Medulla oblongata (tissue), 1 donor: ENCODE measurements at regions not wholly inside any gene's neighbourhood (a gene's known extent, or its start where the extent isn't known, plus 50 kb on each side); places are given as distances from the start of the nearest gene placed in this dataset.

Experiments used
- DNase-seq: peaks from one replicate; pipeline ENCODE4 v3.0.0-alpha.2; 2015; ENCODE audit errors: extremely low spot score

- DNase-seq, result no peak
These were observed 550.7 kb downstream of the RNF144A start for GRCh38 chr2:7467782-7468447.

DNA sequence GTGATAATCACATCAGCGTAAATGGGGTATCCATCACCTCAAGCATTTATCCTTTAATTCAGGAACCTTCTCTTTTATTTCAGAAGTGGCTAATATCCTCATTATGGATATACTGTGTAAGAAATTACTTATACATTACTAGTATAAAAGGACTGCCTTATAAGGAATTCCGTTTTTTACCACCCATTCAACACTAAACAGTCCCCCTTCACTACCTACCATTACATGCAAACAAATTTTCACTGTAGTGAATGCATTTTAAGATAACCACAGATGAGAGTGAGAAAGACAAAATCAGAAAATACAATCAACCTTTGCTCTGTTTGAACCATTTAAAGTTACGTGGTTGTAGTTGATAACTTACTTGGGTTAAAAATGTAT is 551.2 kb downstream of the RNF144A start:
- no peak for DNase-seq

- DNase-seq, result no peak
These were observed 551.7 kb downstream of the RNF144A start for GRCh38 chr2:7468955-7469354.

- no peak for DNase-seq
These were observed 554.0 kb downstream of the RNF144A start for GRCh38 chr2:7471185-7471584.

GRCh38 chr2:7472465-7472864 is 555.3 kb downstream of the RNF144A start:
- DNase-seq, result no peak

DNA sequence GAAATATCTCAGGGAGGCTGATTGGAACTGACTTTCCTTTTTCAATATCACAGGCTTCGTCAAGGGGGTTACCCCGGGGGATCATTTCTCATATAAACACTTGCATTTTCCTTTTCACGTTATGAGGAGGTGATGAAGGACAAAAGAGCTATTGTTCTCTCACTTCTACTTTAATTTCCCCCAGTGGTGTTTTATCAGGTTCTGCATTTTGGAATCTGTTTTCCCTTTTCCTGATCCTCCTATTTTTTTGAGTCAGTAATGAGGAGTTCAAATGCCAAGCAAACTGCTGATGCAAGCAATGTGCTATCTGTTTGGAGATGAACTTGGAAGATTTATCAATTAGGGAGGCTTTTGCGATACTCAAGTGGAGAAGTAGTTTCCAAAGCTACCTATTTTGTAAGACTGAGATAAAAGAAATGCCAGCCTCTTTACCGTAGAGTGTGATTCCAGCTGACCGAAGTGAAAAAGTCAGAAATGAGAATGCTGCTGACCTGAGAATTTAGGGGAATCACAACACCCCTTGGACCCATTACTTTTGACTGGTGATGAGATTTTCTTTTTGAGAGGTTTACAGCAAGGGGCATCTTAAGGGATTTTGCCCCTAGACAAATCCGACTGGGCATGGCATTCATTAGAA is 556.0 kb downstream of the RNF144A start:
- no peak for DNase-seq

GRCh38 chr2:7476371-7476770 is 559.2 kb downstream of the RNF144A start:
- DNase-seq, result no peak

DNA sequence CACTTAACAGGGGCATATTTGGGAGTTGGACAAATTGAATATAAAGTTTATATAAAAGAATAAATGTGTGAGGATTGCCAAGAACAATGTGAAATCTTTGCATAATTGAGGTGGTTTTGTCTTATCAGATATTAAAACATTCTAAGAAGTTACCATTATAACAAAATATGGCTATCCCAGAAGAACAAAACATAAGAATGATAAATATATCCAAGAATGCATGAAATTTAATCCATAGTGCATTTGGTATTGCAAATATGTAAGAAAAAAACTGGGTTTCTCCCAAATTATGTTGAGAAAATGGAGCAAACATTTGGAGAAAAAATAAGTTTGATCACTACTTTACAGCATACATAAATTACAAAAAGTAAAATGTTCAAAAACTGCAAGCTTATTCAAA is 562.4 kb downstream of the RNF144A start:
- DNase-seq, result no peak

GRCh38 chr2:7480431-7480830 is 563.2 kb downstream of the RNF144A start:
- DNase-seq, result no peak

GRCh38 chr2:7490672-7491071 is 573.5 kb downstream of the RNF144A start:
- DNase-seq, result no peak

- DNase-seq, result no peak
These were observed 575.5 kb downstream of the RNF144A start for GRCh38 chr2:7492719-7493118.

DNA sequence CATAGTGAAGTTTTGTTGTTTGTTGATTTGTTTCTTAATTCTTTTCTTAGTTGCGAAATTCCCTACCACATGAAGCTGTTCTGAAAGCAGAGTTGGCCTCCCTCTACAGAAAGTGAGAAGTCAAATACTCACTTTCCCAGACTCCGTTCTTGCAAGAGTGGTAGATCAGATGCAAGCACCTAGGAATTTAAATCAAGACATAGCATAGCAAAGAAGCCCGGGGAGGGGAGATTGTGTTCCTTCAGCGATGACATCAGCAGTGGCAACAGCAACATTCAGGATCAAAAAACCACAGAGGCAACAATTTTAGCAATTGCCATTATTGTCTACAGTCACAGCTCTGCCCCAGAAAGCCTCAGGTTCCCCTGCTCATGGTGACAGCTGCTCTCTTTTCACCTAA is 580.0 kb downstream of the RNF144A start:
- DNase-seq, result no peak

- DNase-seq, result no peak
These were observed 581.8 kb downstream of the RNF144A start for GRCh38 chr2:7499018-7499417.

DNA sequence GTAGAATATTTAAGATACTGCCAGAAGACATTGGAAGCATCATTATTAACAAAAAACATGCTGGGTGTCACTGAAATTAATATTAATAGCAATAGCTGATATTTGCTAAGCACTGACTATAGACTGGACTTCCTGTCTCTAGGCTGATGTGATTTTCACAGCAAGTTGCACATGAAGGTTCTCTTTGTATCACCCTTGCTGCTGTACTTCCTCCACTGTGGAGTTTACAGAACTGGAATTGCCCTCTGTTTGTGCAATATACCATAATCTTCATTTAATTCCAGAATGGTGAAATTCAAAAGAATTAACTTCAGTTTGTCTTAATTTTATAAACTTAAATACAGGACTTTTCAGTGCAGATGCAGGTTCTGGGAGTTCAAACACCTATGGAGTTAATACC is 585.1 kb downstream of the RNF144A start:
- DNase-seq, result no peak

DNA sequence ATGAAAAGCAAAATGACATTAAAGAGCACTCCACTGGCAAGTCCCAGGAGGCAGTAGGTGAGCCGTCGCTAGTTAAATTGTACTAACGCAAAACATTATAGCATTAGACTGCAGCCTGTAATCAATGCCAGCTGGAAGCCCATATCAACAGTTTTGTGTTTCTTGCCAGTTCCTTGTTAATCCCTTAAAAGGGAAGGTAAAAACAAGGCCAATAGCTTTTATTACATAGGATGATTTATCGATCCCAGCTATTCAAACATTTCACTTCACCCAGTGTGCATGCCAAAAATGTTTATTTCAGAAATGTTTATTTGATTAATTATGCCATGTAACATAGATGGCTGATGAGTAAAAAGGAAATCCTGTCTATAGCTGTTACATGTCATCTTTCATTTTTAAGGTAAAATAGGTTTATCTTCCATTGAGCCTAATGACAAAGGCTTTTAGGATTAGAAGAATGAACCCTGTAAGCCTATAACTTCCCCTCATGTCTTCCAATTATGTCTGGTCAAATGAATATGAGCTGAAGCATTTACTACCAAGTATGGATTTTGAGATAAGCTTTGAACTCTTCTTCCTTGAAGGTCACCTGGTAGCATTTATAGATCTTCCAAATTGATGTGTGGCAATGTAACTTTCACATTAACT is 591.2 kb downstream of the RNF144A start:
- no peak for DNase-seq

GRCh38 chr2:7510353-7510752 is 593.1 kb downstream of the RNF144A start:
- DNase-seq, result no peak

GRCh38 chr2:7513834-7514233 is 596.6 kb downstream of the RNF144A start:
- DNase-seq, result no peak

DNA sequence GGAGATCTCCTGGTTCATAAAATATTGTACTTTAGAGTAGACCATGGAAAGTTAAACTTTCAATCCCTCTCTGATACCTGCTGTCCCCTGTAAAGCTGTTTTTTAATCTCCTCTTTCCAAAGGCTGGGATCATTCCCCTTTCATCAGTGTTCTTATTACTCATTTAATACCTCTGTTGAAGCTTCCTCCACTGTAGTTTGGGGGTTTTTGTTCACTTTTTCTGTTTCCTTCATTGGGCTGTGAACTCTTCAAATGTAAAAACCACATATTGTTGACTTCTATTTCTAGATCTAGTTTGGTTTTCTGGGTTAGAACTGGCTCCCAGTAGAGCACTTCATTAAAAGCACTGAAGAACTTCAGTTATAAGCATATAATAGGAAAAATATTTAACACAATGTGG is 598.1 kb downstream of the RNF144A start:
- no peak for DNase-seq

GRCh38 chr2:7516484-7517063 is 599.4 kb downstream of the RNF144A start:
- no peak for DNase-seq

- no peak for DNase-seq
These were observed 599.9 kb downstream of the RNF144A start for GRCh38 chr2:7517088-7517487.

- no peak for DNase-seq
These were observed 600.6 kb downstream of the RNF144A start for GRCh38 chr2:7517851-7518250.

GRCh38 chr2:7523481-7524120 is 606.4 kb downstream of the RNF144A start:
- DNase-seq, result no peak
